GM12875 (cell line): ENCODE measurements at regions not wholly inside any gene's neighbourhood (a gene's known extent, or its start where the extent isn't known, plus 50 kb on each side); places are given as distances from the start of the nearest gene placed in this dataset.

Experiments
- H3K4me3 ChIP-seq: one replicate; pipeline ENCODE4 v1.5.1; 2011; ENCODE audit warnings: low read depth, low read length, control low read depth
- CTCF ChIP-seq: IDR thresholded peaks from 2 replicates; pipeline ENCODE4 v1.5.1; 2011; ENCODE audit warnings: low read depth, mild to moderate bottlenecking, control low read depth, inconsistent platforms, low read length, moderate library complexity, borderline replicate concordance; ENCODE audit not compliant: insufficient read depth

- TF ChIP-seq CTCF: no peak
- no peak overlapping the region for H3K4me3 ChIP-seq
Measured at GRCh38 chr21:41641510-41641815, 125.4 kb downstream of the RIPK4 start.

- no peak for TF ChIP-seq CTCF
- H3K4me3 ChIP-seq: no peak overlapping the region
Measured at GRCh38 chr21:41640748-41641509, 125.9 kb downstream of the RIPK4 start.

GRCh38 chr21:41639766-41640165 is 127.1 kb downstream of the RIPK4 start:
- H3K4me3 ChIP-seq: no peak overlapping the region
- TF ChIP-seq CTCF: no peak

- no peak for TF ChIP-seq CTCF
- no peak overlapping the region for H3K4me3 ChIP-seq
Measured at GRCh38 chr21:41639336-41639735, 127.5 kb downstream of the RIPK4 start.

DNA sequence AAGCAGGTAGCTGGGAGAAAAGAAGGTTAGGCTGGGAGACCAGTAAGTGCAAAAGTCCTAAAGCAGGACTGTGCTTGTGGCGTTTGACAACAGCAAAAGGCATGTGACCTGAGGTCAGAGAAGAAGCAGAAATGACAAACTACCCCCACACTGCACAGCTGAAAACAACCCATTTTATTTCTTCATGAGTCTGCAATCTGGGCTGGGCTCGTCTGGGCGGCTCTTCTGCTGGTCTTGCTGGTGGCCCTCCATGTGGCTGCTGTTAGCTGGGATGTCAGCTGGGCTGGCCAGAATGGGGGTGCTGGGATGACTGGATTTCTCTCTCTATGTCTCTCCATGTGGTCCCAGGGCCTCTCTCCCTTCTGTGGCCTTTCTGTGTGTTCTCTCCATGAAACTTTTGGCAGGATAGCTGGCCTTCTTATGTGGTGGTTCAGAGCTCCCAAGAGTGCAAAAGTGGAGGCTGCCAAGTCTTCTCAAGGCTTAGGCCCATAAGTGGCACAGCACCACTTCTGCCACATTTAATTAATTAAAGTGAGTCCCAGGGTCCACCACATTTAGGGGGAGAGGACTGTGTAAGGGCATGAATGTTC is 128.6 kb downstream of the RIPK4 start:
- no peak for TF ChIP-seq CTCF
- H3K4me3 ChIP-seq: no peak overlapping the region

DNA sequence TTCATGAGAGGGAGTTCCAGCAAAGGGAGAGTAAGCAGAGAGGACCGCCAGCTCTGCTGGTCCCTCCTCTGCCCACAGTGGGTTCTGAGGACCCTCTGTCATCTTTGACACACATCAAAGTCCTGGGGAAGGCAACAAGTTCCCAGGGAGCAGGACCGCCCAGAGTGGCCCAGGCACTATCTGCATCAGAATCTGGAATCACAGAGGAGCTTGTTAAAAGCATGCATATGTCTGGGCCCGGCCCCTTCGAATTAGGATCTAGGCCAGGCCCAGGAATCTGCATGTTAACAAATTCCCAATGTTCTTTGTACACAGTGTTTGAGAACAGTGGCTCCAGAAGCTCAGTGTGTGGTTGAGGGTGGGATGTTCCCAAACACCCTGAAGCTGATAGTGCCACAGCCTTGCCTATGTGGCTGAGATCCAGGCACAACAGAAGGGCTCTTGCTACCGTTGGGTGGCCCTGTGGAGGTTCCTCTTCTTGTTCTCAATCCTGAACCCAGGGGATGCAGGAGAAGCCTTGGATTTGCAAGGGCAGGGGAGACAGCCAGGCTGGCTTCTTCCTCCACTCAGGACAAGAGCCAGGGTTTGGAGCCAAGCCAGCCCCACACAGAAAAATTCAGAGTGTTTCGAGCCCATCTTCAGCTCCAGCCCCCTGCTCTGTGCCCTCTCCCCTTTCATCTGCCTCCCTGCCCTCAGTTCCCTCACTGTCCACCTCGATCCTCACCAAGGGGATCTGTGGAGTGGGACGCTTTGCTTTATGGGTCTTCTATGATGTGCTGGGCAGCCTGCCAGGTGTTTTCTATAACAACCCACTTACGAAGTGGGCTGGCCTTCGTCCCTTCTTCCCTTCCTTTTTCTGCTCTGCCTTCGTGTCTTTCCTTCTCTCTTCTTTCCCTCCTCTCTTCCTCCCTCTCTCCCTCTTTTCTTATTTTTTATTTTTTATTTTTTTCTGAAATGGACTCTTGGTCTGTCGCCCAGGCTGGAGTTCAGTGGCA is 129.0 kb upstream of the TMPRSS2 start:
- H3K4me3 ChIP-seq: no peak overlapping the region
- TF ChIP-seq CTCF: no peak
